Glutamatergic neuron (in vitro differentiated cells): ENCODE measurements at regions not wholly inside any gene's neighbourhood (a gene's known extent, or its start where the extent isn't known, plus 50 kb on each side); places are given as distances from the start of the nearest gene placed in this dataset.

Source experiments
- DNase-seq: peaks from one replicate; pipeline ENCODE4 v3.0.0; 2022
- H3K27ac Mint-ChIP-seq: one replicate; pipeline ENCODE4 v1.8.0; 2020; ENCODE audit warnings: mild to moderate bottlenecking, mixed read lengths, inconsistent platforms; ENCODE audit not compliant: unreplicated experiment
- H3K27me3 Mint-ChIP-seq: one replicate; pipeline ENCODE4 v1.8.0; 2020; ENCODE audit warnings: mild to moderate bottlenecking, moderate library complexity, mixed read lengths, inconsistent platforms; ENCODE audit not compliant: unreplicated experiment
- H3K36me3 Mint-ChIP-seq: one replicate; pipeline ENCODE4 v1.8.0; 2020; ENCODE audit warnings: mild to moderate bottlenecking, mixed read lengths, inconsistent platforms; ENCODE audit not compliant: unreplicated experiment
- H3K4me1 Mint-ChIP-seq: one replicate; pipeline ENCODE4 v1.8.0; 2020; ENCODE audit warnings: mild to moderate bottlenecking, low read depth, mixed read lengths, inconsistent platforms; ENCODE audit not compliant: unreplicated experiment
- H3K4me3 Mint-ChIP-seq: one replicate; pipeline ENCODE4 v1.8.0; 2020; ENCODE audit warnings: mild to moderate bottlenecking, mixed read lengths, inconsistent platforms; ENCODE audit not compliant: unreplicated experiment
- H3K9me3 Mint-ChIP-seq: one replicate; pipeline ENCODE4 v1.8.0; 2020; ENCODE audit warnings: mild to moderate bottlenecking, moderate library complexity, mixed read lengths, inconsistent platforms; ENCODE audit not compliant: unreplicated experiment
- TF ChIP-seq, protein P1 (sequence below): fragments of 200-600 bp; sonication (generic); IDR thresholded peaks from one replicate; pipeline ENCODE4 v1.5.0; 2021; ENCODE audit not compliant: partially characterized antibody, unreplicated experiment

- no peak overlapping the region for H3K27ac Mint-ChIP-seq
- peaks cover 1% of the 10 kb centered on the region for H3K27me3 Mint-ChIP-seq
- no peak overlapping the region for H3K4me3 Mint-ChIP-seq
- peaks cover 1% of the 10 kb centered on the region for H3K4me1 Mint-ChIP-seq
- peak; percentile 22 for DNase-seq
- no peaks in the 10 kb centered on the region for H3K36me3 Mint-ChIP-seq
- peaks cover 3% of the 10 kb centered on the region for H3K9me3 Mint-ChIP-seq
- TF ChIP-seq, protein P1, sequence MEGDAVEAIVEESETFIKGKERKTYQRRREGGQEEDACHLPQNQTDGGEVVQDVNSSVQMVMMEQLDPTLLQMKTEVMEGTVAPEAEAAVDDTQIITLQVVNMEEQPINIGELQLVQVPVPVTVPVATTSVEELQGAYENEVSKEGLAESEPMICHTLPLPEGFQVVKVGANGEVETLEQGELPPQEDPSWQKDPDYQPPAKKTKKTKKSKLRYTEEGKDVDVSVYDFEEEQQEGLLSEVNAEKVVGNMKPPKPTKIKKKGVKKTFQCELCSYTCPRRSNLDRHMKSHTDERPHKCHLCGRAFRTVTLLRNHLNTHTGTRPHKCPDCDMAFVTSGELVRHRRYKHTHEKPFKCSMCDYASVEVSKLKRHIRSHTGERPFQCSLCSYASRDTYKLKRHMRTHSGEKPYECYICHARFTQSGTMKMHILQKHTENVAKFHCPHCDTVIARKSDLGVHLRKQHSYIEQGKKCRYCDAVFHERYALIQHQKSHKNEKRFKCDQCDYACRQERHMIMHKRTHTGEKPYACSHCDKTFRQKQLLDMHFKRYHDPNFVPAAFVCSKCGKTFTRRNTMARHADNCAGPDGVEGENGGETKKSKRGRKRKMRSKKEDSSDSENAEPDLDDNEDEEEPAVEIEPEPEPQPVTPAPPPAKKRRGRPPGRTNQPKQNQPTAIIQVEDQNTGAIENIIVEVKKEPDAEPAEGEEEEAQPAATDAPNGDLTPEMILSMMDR, result peak; percentile 84
Observed at GRCh38 chr4:132642016-132642817, 506.9 kb upstream of the PCDH10 start.

DNA sequence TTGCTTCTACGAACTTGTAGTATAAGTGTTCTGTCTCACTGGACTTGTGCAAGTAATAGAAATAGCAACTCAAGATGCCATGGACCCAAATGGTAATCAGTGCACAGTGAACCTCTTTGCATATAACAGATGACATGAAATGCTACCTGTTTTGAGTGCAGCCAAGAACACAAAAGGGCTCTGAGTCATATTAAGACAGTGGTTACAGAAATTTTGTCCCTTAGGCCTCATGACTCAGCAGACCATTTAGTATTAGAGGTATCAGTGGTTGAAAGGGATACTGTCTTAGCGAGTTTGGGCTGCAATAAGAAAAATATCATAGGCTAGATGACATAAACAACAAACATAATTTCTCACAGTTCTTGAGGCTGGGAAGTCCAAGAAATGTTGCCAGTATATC is 502.9 kb upstream of the PCDH10 start:
- no peak for DNase-seq
- Mint-ChIP-seq H3K27ac (no peak overlapping the region), H3K4me1 (peaks cover 2% of the 10 kb centered on the region), H3K4me3 (no peak overlapping the region), H3K9me3 (no peaks in the 10 kb centered on the region), H3K27me3 (peaks cover 1% of the 10 kb centered on the region), H3K36me3 (no peaks in the 10 kb centered on the region)
- TF ChIP-seq, protein P1, result no peak

DNA sequence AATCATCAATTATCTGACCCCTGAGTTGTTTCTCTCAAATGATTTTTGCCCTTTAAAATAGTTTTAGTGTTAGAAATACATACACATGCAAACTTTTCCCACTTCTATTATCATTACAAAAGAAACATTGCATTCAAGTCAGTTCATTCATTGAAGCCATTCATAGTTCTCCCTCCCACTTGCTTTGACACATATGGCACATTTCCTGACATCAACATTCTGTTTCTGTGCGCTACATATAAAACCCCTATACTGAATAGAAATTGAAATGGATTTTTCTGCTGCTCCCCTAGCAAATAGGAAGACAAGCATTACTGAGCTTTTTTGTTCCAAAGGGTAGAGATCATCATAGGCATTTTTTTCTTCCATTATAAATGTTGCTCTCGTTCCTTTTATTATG is 497.9 kb upstream of the PCDH10 start:
- Mint-ChIP-seq H3K4me3 (no peak overlapping the region), H3K36me3 (no peaks in the 10 kb centered on the region), H3K4me1 (peaks cover 2% of the 10 kb centered on the region), H3K27me3 (no peaks in the 10 kb centered on the region), H3K9me3 (no peaks in the 10 kb centered on the region), H3K27ac (no peak overlapping the region)
- TF ChIP-seq, protein P1, result no peak
- no peak for DNase-seq

GRCh38 chr4:132660181-132660580 is 488.9 kb upstream of the PCDH10 start:
- Mint-ChIP-seq H3K27ac (no peak overlapping the region), H3K27me3 (no peaks in the 10 kb centered on the region), H3K36me3 (no peaks in the 10 kb centered on the region), H3K4me3 (no peak overlapping the region), H3K4me1 (peaks cover 4% of the 10 kb centered on the region), H3K9me3 (no peaks in the 10 kb centered on the region)
- TF ChIP-seq, protein P1, result no peak
- no peak for DNase-seq

DNA sequence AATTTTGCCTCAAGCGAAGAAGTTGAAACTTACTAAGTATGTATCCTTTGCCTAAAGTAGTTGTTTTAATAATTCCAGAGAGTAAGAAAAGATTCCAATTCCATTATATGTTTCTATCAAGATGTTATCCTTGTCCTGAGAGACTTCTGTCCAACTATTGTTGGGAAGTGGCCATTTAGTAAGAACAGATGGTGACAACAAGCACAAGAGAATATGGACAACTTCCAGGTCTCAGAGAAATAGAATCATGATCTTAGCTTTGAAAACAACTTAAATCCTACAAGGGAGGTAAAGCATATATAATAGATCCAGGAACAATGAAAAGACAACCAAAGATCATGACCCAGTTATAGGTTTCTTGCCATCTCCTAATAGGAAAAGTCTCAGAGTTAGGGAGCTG is 486.6 kb upstream of the PCDH10 start:
- Mint-ChIP-seq H3K27ac (no peak overlapping the region), H3K27me3 (no peaks in the 10 kb centered on the region), H3K9me3 (no peaks in the 10 kb centered on the region), H3K4me3 (no peak overlapping the region), H3K36me3 (no peaks in the 10 kb centered on the region), H3K4me1 (peaks cover 4% of the 10 kb centered on the region)
- DNase-seq, result no peak
- TF ChIP-seq, protein P1, result no peak
